ENCODE measurements at regions not wholly inside any gene's neighbourhood (a gene's known extent, or its start where the extent isn't known, plus 50 kb on each side); places are given as distances from the start of the nearest gene placed in this dataset.

- DNase-seq (ENCODE audit: low read depth, low spot score): no peak
These were observed 1068.8 kb downstream of the BCL11A start for GRCh38 chr2:59484673-59485072.

- no peak for DNase-seq (ENCODE audit: low read depth, low spot score)
These were observed 1090.0 kb downstream of the BCL11A start for GRCh38 chr2:59463426-59463825.

- DNase-seq (ENCODE audit: low read depth, low spot score): no peak
These were observed 1090.8 kb downstream of the BCL11A start for GRCh38 chr2:59462422-59463197.

GRCh38 chr2:59461127-59461526 is 1092.3 kb downstream of the BCL11A start:
- DNase-seq (ENCODE audit: low read depth, low spot score): no peak

- DNase-seq (ENCODE audit: low read depth, low spot score): no peak
These were observed 1094.7 kb downstream of the BCL11A start for GRCh38 chr2:59458800-59459199.

- no peak for DNase-seq (ENCODE audit: low read depth, low spot score)
These were observed 1097.2 kb downstream of the BCL11A start for GRCh38 chr2:59456285-59456684.

- DNase-seq (ENCODE audit: low read depth, low spot score): no peak
These were observed 1104.2 kb downstream of the BCL11A start for GRCh38 chr2:59449274-59449673.

- no peak for DNase-seq (ENCODE audit: low read depth, low spot score)
These were observed 1113.0 kb downstream of the BCL11A start for GRCh38 chr2:59440491-59440890.

- no peak for DNase-seq (ENCODE audit: low read depth, low spot score)
These were observed 1117.8 kb downstream of the BCL11A start for GRCh38 chr2:59435635-59436034.

- DNase-seq (ENCODE audit: low read depth, low spot score): no peak
These were observed 1124.5 kb downstream of the BCL11A start for GRCh38 chr2:59428940-59429339.

- no peak for DNase-seq (ENCODE audit: low read depth, low spot score)
These were observed 1125.5 kb downstream of the BCL11A start for GRCh38 chr2:59427980-59428379.

- no peak for DNase-seq (ENCODE audit: low read depth, low spot score)
These were observed 1128.2 kb downstream of the BCL11A start for GRCh38 chr2:59425247-59425646.

- DNase-seq (ENCODE audit: low read depth, low spot score): no peak
These were observed 1139.5 kb downstream of the BCL11A start for GRCh38 chr2:59413751-59414570.

- DNase-seq (ENCODE audit: low read depth, low spot score): no peak
These were observed 1154.3 kb downstream of the BCL11A start for GRCh38 chr2:59399126-59399525.

GRCh38 chr2:59398081-59398480 is 1155.4 kb downstream of the BCL11A start:
- no peak for DNase-seq (ENCODE audit: low read depth, low spot score)

- DNase-seq (ENCODE audit: low read depth, low spot score): no peak
These were observed 1154.0 kb upstream of the FANCL start for GRCh38 chr2:59395119-59395518.

- DNase-seq (ENCODE audit: low read depth, low spot score): no peak
These were observed 1150.8 kb upstream of the FANCL start for GRCh38 chr2:59391896-59392295.

GRCh38 chr2:59390581-59390980 is 1149.5 kb upstream of the FANCL start:
- no peak for DNase-seq (ENCODE audit: low read depth, low spot score)

- no peak for DNase-seq (ENCODE audit: low read depth, low spot score)
These were observed 1148.1 kb upstream of the FANCL start for GRCh38 chr2:59389240-59389639.

- DNase-seq (ENCODE audit: low read depth, low spot score): no peak
These were observed 1144.8 kb upstream of the FANCL start for GRCh38 chr2:59385971-59386370.

- no peak for DNase-seq (ENCODE audit: low read depth, low spot score)
These were observed 1142.3 kb upstream of the FANCL start for GRCh38 chr2:59383473-59383872.

- DNase-seq (ENCODE audit: low read depth, low spot score): no peak
These were observed 1137.0 kb upstream of the FANCL start for GRCh38 chr2:59378127-59378526.

- no peak for DNase-seq (ENCODE audit: low read depth, low spot score)
These were observed 1125.2 kb upstream of the FANCL start for GRCh38 chr2:59366288-59366687.

All from iPS DF 19.7 (cell line).